GM19468 (cell line): ENCODE measurements at regions not wholly inside any gene's neighbourhood (a gene's known extent, or its start where the extent isn't known, plus 50 kb on each side); places are given as distances from the start of the nearest gene placed in this dataset.

Experiments used
- ATAC-seq: cut with Tn5 transposase; IDR thresholded peaks from one replicate; pipeline ENCODE4 v1.9.1; 2021; ENCODE audit warnings: mild to moderate bottlenecking, moderate library complexity, moderate number of reproducible peaks; ENCODE audit not compliant: unreplicated experiment; ENCODE audit errors: extremely low read depth

- no peak for ATAC-seq
Measured at GRCh38 chr6:63517221-63517620, 55.1 kb upstream of the LOC128125822 start.

DNA sequence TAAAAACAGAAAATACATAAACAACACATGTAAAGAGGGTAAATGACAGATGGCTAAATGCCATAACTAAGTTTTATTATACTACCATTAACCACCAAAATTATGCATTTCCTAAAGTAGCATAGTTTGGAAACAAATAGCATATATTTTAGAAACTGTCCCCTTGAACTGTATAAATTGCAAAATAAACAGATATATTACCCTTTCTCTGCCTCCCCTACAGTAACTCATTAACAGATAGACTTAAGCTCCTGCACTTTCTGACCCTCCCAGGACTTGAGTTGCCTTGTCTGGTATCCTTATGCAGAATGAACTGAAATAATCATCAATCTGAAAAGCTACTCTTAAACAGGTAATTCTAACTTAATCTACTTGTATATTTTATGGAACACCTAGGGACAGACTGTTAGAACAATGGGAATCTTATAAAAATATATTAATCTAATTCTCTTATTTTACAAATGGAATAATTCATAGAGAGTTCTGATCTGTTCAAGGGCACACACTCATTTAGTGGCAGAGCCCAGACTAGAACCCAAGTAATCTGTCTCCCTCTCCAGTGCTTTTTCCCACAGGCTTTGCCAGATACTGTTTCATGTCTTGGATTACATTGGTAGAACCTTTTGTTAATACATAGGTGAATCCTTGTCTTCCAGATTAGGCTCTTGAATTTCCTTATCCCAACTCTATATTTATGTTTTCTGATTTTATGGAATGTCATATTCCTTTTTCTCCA, 50.6 kb upstream of the LOC128125822 start:
- no peak for ATAC-seq
